Fibroblast of skin of back (primary cell): ENCODE measurements at regions not wholly inside any gene's neighbourhood (a gene's known extent, or its start where the extent isn't known, plus 50 kb on each side); places are given as distances from the start of the nearest gene placed in this dataset.

Experiments used
- DNase-seq: peaks from one replicate; pipeline ENCODE4 v3.0.0-alpha.2; 2013

GRCh38 chr16:76190057-76190456 lies 87.1 kb upstream of the CNTNAP4 start:
- no peak for DNase-seq

GRCh38 chr16:76190480-76190879 lies 86.7 kb upstream of the CNTNAP4 start:
- no peak for DNase-seq

GRCh38 chr16:76193906-76194615 lies 83.1 kb upstream of the CNTNAP4 start:
- DNase-seq: no peak

- no peak for DNase-seq
These were observed 82.6 kb upstream of the CNTNAP4 start for GRCh38 chr16:76194616-76195015.

- no peak for DNase-seq
These were observed 82.1 kb upstream of the CNTNAP4 start for GRCh38 chr16:76195056-76195455.

- DNase-seq: no peak
These were observed 81.6 kb upstream of the CNTNAP4 start for GRCh38 chr16:76195648-76196047.

- no peak for DNase-seq
These were observed 79.3 kb upstream of the CNTNAP4 start for GRCh38 chr16:76197900-76198299.

GRCh38 chr16:76199681-76200220 lies 77.5 kb upstream of the CNTNAP4 start:
- no peak for DNase-seq

GRCh38 chr16:76201385-76201784 lies 75.8 kb upstream of the CNTNAP4 start:
- DNase-seq: no peak

- no peak for DNase-seq
These were observed 73.0 kb upstream of the CNTNAP4 start for GRCh38 chr16:76204249-76204648.

GRCh38 chr16:76207270-76207669 lies 69.9 kb upstream of the CNTNAP4 start:
- DNase-seq: no peak

GRCh38 chr16:76210157-76210556 lies 67.0 kb upstream of the CNTNAP4 start:
- no peak for DNase-seq

- DNase-seq: no peak
These were observed 63.3 kb upstream of the CNTNAP4 start for GRCh38 chr16:76213860-76214259.

GRCh38 chr16:76214856-76215255 lies 62.3 kb upstream of the CNTNAP4 start:
- DNase-seq: no peak

GRCh38 chr16:76222087-76222486 lies 55.1 kb upstream of the CNTNAP4 start:
- no peak for DNase-seq

GRCh38 chr16:76222853-76223252 lies 54.3 kb upstream of the CNTNAP4 start:
- DNase-seq: no peak

- no peak for DNase-seq
These were observed 51.2 kb upstream of the CNTNAP4 start for GRCh38 chr16:76226011-76226410.

- no peak for DNase-seq
These were observed 50.7 kb upstream of the CNTNAP4 start for GRCh38 chr16:76226481-76226880.
